K562 (cell line): ENCODE measurements at regions not wholly inside any gene's neighbourhood (a gene's known extent, or its start where the extent isn't known, plus 50 kb on each side); places are given as distances from the start of the nearest gene placed in this dataset.

Source experiments
- ATAC-seq: fragments of 200-7000 bp; cut with Tn5 transposase; 3 replicates; pipeline ENCODE4 v1.9.1; 2020; ENCODE audit warnings: moderate library complexity
- BruUV-seq: library from RNA; stranded (reverse); fragments of 400-500 nt; replicated peaks from 2 replicates; lab custom pipeline; 2021; lab: Mats Ljungman, UMichigan
- CTCF ChIA-PET: fragments of 300-600 bp; formaldehyde crosslinking; extraction: SDS; loops from one replicate; lab custom pipeline; 2021; ENCODE audit warnings: low intra/inter-chr PET ratio; lab: Yijun Ruan, JAX
- POLR2A ChIA-PET: fragments of 300-600, 350-650 bp; sonication (Branson Sonifier 250); formaldehyde crosslinking; extraction: SDS; loops from one replicate; lab custom pipeline; 2021; ENCODE audit warnings: antibody characterized with exemption, inconsistent platforms; lab: Yijun Ruan, JAX
- DNase-seq, 4 experiments: peaks; one replicate each; pipeline versions ENCODE4 v3.0.0 to v3.0.0-alpha.2; 2011 to 2018; ENCODE audit warnings: low spot score in 3 of 4, mixed read lengths in 3 of 4; ENCODE audit errors: extremely low read depth in 1 of 4
- FAIRE-seq: peaks from 2 replicates; lab custom pipeline; 2011; peaks lifted over from hg19 to GRCh38; lab: Jason Lieb, UNC
- H2AFZ ChIP-seq: 2 replicates; pipeline ENCODE4 v1.6.0; 2011; ENCODE audit warnings: low read depth, low read length, control low read depth, inconsistent platforms
- H3K27ac ChIP-seq: fragments of 200-600 bp; 3 replicates; pipeline ENCODE4 v1.8.0; 2011; ENCODE audit warnings: low read depth, mild to moderate bottlenecking, control low read depth, inconsistent platforms, low read length, moderate library complexity, mixed read lengths; ENCODE audit errors: extremely low read depth
- H3K27me3 ChIP-seq, 2 experiments: fragments of 300-600 bp in 1 of 2; 2 replicates in 1 of 2; 3 replicates in 1 of 2; pipeline versions ENCODE4 v1.6.0 to v1.8.0; 2011; ENCODE audit warnings: inconsistent platforms in 2 of 2, low read length in 2 of 2, mild to moderate bottlenecking in 1 of 2, mixed read lengths in 1 of 2, moderate library complexity in 1 of 2; ENCODE audit not compliant: control insufficient read depth in 2 of 2, insufficient read depth in 2 of 2
- H3K36me3 ChIP-seq: fragments of 300-600 bp; 3 replicates; pipeline ENCODE4 v1.8.0; 2011; ENCODE audit warnings: mild to moderate bottlenecking, low read length, inconsistent platforms; ENCODE audit not compliant: control insufficient read depth, insufficient read depth
- H3K4me1 ChIP-seq, 2 experiments: fragments of 200-600 bp in 1 of 2; replicated peaks in 1 of 2; 2 replicates in 1 of 2; 3 replicates in 1 of 2; pipeline versions ENCODE4 v1.5.1 to v1.8.0; 2011; ENCODE audit warnings: inconsistent platforms in 2 of 2, low read length in 2 of 2, mild to moderate bottlenecking in 1 of 2, mixed read lengths in 1 of 2, moderate library complexity in 1 of 2; ENCODE audit not compliant: control insufficient read depth in 2 of 2, insufficient read depth in 2 of 2
- H3K4me2 ChIP-seq: 2 replicates; pipeline ENCODE4 v1.6.1; 2011; ENCODE audit warnings: low read length, control low read depth, inconsistent platforms, mixed read lengths; ENCODE audit not compliant: insufficient read depth
- H3K4me3 ChIP-seq: fragments of 200-600 bp; sonication (generic), shearing (Covaris generic); 2 replicates; pipeline ENCODE4 v1.5.1; 2016; ENCODE audit warnings: control low read depth, inconsistent platforms
- H3K79me2 ChIP-seq: fragments of 200-600 bp; 3 replicates; pipeline ENCODE4 v1.8.0; 2011; ENCODE audit warnings: low read length, inconsistent platforms; ENCODE audit not compliant: control insufficient read depth, insufficient read depth
- H3K9ac ChIP-seq, 2 experiments: 2 replicates each; pipeline versions ENCODE4 v1.6.0 to v1.6.1; 2011; ENCODE audit warnings: low read depth in 2 of 2, low read length in 2 of 2, control low read depth in 1 of 2, inconsistent platforms in 1 of 2, mild to moderate bottlenecking in 1 of 2, mixed read lengths in 1 of 2; ENCODE audit not compliant: insufficient read depth in 1 of 2
- H3K9me1 ChIP-seq: one replicate; pipeline ENCODE4 v1.6.0; 2011; ENCODE audit warnings: inconsistent platforms, mild to moderate bottlenecking, low read length, moderate library complexity; ENCODE audit not compliant: control insufficient read depth, insufficient read depth
- H3K9me3 ChIP-seq: replicated peaks from 2 replicates; pipeline ENCODE4 v1.5.1; 2011; ENCODE audit warnings: low read depth, low read length, inconsistent platforms; ENCODE audit not compliant: control insufficient read depth, insufficient read depth
- H4K20me1 ChIP-seq: replicated peaks from 2 replicates; pipeline ENCODE4 v1.6.1; 2011; ENCODE audit warnings: low read length, inconsistent platforms, mixed read lengths; ENCODE audit not compliant: control insufficient read depth, insufficient read depth
- BRD4 ChIP-seq: fragments of 200-600 bp; sonication (generic); IDR thresholded peaks from 2 replicates; pipeline ENCODE4 v1.6.1; 2017; ENCODE audit warnings: inconsistent platforms
- E2F3 ChIP-seq: fragments of 250-450 bp; sonication (Bioruptor Pico); IDR thresholded peaks from 2 replicates; pipeline ENCODE4 v1.4.0; 2020; ENCODE audit warnings: mild to moderate bottlenecking
- IFI16 ChIP-seq: fragments of 250-450 bp; sonication (Bioruptor Pico); IDR thresholded peaks from 2 replicates; pipeline ENCODE4 v2.1.2; 2022; ENCODE audit warnings: mild to moderate bottlenecking, inconsistent platforms
- ILK ChIP-seq: fragments of 450-650 bp; IDR thresholded peaks from 2 replicates; pipeline ENCODE4 v1.6.1; 2016; ENCODE audit warnings: missing genetic modification characterization, low read depth, mild to moderate bottlenecking, missing compliant biosample characterization, moderate library complexity, borderline replicate concordance
- TAF7 ChIP-seq: fragments of 450-650 bp; IDR thresholded peaks from 2 replicates; pipeline ENCODE4 v1.6.1; 2016; ENCODE audit warnings: missing genetic modification characterization, missing compliant biosample characterization
- ZNF224 ChIP-seq: sonication (generic); formaldehyde crosslinking; IDR thresholded peaks from 2 replicates; pipeline ENCODE4 v1.8.0; 2022; ENCODE audit warnings: mild to moderate bottlenecking, missing genetic modification reagents
- ZNF785 ChIP-seq: fragments of 250-450 bp; sonication (Bioruptor Pico); IDR thresholded peaks from 2 replicates; pipeline ENCODE4 v1.4.0; 2020; ENCODE audit warnings: mild to moderate bottlenecking
- WGBS: fragments of 100-300 bp; shearing (Covaris generic); methylation state at CpG from one replicate; pipeline ENCODE4 v1.1.6; 2016; ENCODE audit warnings: low coverage, mixed read lengths; ENCODE audit not compliant: insufficient coverage; ENCODE audit errors: missing lambda C conversion rate; 5-methylcytosine and 5-hydroxymethylcytosine counted together
- in situ Hi-C: fragments of 300-500 bp; cut with MboI; formaldehyde crosslinking; loops from 4 replicates; pipeline ENCODE4 v1.15.0; 2018; ENCODE audit warnings: inconsistent platforms, mixed read lengths
- intact Hi-C: fragments of 100-400 bp; cut with micrococcal nuclease; formaldehyde crosslinking; loops from 2 replicates; pipeline ENCODE4 v1.14.2; 2022
- TF ChIP-seq, protein P1 (sequence below), 2 experiments: fragments of 450-650 bp; conservative IDR thresholded peaks; 2 replicates each; pipeline ENCODE4 v1.6.1; 2017; ENCODE audit warnings: mild to moderate bottlenecking in 2 of 2, moderate library complexity in 2 of 2
- TF ChIP-seq, protein P2 (sequence below): sonication (generic); formaldehyde crosslinking; IDR thresholded peaks from 2 replicates; pipeline ENCODE4 v1.9.0; 2022; ENCODE audit warnings: mild to moderate bottlenecking, missing genetic modification reagents
- TF ChIP-seq, protein P3 (sequence below): sonication (generic); formaldehyde crosslinking; IDR thresholded peaks from 2 replicates; pipeline ENCODE4 v1.8.0; 2022; ENCODE audit warnings: mild to moderate bottlenecking, missing genetic modification reagents, borderline replicate concordance

DNA sequence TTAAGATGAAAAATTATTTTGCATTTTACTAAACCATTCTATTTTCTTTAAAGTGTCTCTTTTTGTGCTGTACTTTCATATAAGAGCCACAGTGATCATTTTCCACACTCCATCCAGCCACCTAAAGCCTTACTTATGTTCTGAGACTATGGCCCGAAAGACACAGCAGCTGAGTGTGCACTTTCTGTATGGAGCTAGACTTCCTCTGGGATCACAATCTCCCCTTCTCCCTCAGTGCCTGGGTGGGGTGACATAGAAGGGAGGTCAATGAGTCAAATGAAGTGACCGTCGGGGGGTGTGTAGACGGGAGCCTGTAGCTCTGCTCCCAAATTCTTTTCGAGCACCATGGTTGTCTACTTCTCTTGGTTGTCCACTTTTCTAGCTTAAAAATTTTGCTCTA lies 97.8 kb upstream of the ARL4C start:
- BruUV-seq = no TSS peak
- CTCF ChIA-PET = no interaction called here

DNA sequence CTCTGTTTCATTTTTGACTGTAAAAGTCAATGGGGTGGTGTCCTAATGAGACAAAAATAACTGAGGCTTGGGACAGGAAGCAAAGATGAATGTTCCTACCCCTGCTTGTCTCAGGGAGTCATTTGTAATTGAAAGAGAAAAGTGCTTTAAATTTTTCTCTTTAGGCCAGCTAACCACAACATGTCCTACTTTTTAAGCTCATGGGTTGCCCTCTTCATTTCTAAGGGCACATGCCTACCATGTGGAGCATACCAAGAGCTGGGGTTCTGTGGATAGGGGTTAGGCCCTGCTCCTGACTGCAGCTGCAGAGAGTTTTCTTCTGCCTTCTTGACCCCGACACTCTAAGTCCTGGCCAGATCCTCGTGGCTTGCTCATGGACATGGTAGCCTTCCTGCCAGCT lies 96.8 kb upstream of the ARL4C start:
- POLR2A ChIA-PET = no interaction called here
- 0% methylated on average over 2 of the region's 2 CpGs for WGBS
- intact Hi-C loops (no loop called here), in situ Hi-C loops (no loop called here)
- no TSS peak for BruUV-seq
- no peaks in the 10 kb centered on the region for H3K9me3 ChIP-seq
- CTCF ChIA-PET = no interaction called here
- no peak for ATAC-seq
- no peak for FAIRE-seq
- no peak overlapping the region for H3K27ac ChIP-seq
- no peak for DNase-seq
- no peak overlapping the region for H2AFZ ChIP-seq
- no peak overlapping the region for H3K4me2 ChIP-seq
- no peaks in the 10 kb centered on the region for H3K79me2 ChIP-seq
- H3K27me3 ChIP-seq = peaks cover 0 to 12% of the 10 kb centered on the region in 2 experiments; a peak in 2 of 5 replicates
- no peaks in the 10 kb centered on the region for H3K4me1 ChIP-seq
- no peaks in the 10 kb centered on the region for H3K36me3 ChIP-seq
- no peaks in the 10 kb centered on the region for H3K9me1 ChIP-seq
- no peaks in the 10 kb centered on the region for H4K20me1 ChIP-seq
- H3K4me3 ChIP-seq = no peak overlapping the region
- no peak overlapping the region for H3K9ac ChIP-seq
- TF ChIP-seq ILK (tag) (no peak), BRD4 (no peak), ZNF224 (CRISPR knock-in tag) (no peak), ZNF785 (no peak), E2F3 (CRISPR knock-in tag) (no peak)
- TF ChIP-seq, protein P1, sequence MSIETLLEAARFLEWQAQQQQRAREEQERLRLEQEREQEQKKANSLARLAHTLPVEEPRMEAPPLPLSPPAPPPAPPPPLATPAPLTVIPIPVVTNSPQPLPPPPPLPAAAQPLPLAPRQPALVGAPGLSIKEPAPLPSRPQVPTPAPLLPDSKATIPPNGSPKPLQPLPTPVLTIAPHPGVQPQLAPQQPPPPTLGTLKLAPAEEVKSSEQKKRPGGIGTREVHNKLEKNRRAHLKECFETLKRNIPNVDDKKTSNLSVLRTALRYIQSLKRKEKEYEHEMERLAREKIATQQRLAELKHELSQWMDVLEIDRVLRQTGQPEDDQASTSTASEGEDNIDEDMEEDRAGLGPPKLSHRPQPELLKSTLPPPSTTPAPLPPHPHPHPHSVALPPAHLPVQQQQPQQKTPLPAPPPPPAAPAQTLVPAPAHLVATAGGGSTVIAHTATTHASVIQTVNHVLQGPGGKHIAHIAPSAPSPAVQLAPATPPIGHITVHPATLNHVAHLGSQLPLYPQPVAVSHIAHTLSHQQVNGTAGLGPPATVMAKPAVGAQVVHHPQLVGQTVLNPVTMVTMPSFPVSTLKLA (conservative IDR thresholded peaks at IDR 0.05) = no peak
- TF ChIP-seq, protein P2, sequence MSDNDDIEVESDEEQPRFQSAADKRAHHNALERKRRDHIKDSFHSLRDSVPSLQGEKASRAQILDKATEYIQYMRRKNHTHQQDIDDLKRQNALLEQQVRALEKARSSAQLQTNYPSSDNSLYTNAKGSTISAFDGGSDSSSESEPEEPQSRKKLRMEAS (CRISPR knock-in tag) = no peak

More for the DNA sequence above, 97.8 kb upstream of the ARL4C start:
- Histone ChIP-seq H3K4me3 (no peak overlapping the region), H3K4me1 (no peaks in the 10 kb centered on the region), H3K9me3 (no peaks in the 10 kb centered on the region), H3K27ac (no peak overlapping the region), H4K20me1 (no peaks in the 10 kb centered on the region), H3K4me2 (no peak overlapping the region), H3K79me2 (no peaks in the 10 kb centered on the region), H3K9ac (no peak overlapping the region), H3K27me3 (peaks cover 0 to 12% of the 10 kb centered on the region in 2 experiments; a peak in 2 of 5 replicates), H2AFZ (no peak overlapping the region), H3K9me1 (no peaks in the 10 kb centered on the region), H3K36me3 (no peaks in the 10 kb centered on the region)
- TF ChIP-seq TAF7 (tag) = no peak
- TF ChIP-seq IFI16 = no peak
- TF ChIP-seq, protein P3, sequence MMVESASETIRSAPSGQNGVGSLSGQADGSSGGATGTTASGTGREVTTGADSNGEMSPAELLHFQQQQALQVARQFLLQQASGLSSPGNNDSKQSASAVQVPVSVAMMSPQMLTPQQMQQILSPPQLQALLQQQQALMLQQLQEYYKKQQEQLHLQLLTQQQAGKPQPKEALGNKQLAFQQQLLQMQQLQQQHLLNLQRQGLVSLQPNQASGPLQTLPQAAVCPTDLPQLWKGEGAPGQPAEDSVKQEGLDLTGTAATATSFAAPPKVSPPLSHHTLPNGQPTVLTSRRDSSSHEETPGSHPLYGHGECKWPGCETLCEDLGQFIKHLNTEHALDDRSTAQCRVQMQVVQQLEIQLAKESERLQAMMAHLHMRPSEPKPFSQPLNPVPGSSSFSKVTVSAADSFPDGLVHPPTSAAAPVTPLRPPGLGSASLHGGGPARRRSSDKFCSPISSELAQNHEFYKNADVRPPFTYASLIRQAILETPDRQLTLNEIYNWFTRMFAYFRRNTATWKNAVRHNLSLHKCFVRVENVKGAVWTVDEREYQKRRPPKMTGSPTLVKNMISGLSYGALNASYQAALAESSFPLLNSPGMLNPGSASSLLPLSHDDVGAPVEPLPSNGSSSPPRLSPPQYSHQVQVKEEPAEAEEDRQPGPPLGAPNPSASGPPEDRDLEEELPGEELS (CRISPR knock-in tag) = no peak
- DNase-seq (no peak), ATAC-seq (no peak), FAIRE-seq (no peak)
- in situ Hi-C loops = no loop called here
- POLR2A ChIA-PET = interaction anchor here (0.6 kb wide), 1 partner anchor 290 kb away, joined by 3 read pairs; no protein-coding TSS in a partner anchor
- 0% methylated on average over 5 of the region's 5 CpGs for WGBS
- intact Hi-C loops = no loop called here
